ENCODE measurements at regions not wholly inside any gene's neighbourhood (a gene's known extent, or its start where the extent isn't known, plus 50 kb on each side); places are given as distances from the start of the nearest gene placed in this dataset.
"Not testable (repeated sequence)": the region's sequence is repeated elsewhere in the genome, so short reads cannot be mapped to it uniquely, and the experiment has no call there.

- Histone ChIP-seq H3K27ac (no peak overlapping the region), H3K9me3 (no peaks in the 10 kb centered on the region), H3K4me3 (no peak overlapping the region), H3K4me1 (no peaks in the 10 kb centered on the region), H3K36me3 (no peaks in the 10 kb centered on the region), H3K27me3 (no peaks in the 10 kb centered on the region)
- intact Hi-C loops (cut with DNase I), result no loop called here
- no peak for DNase-seq (ENCODE audit: low spot score in 2 of 2)
- TF ChIP-seq CTCF (IDR thresholded peaks at IDR 0.05), result no peak
These were observed 138.3 kb upstream of the SFSWAP start for GRCh38 chr12:131572626-131573025.

DNA sequence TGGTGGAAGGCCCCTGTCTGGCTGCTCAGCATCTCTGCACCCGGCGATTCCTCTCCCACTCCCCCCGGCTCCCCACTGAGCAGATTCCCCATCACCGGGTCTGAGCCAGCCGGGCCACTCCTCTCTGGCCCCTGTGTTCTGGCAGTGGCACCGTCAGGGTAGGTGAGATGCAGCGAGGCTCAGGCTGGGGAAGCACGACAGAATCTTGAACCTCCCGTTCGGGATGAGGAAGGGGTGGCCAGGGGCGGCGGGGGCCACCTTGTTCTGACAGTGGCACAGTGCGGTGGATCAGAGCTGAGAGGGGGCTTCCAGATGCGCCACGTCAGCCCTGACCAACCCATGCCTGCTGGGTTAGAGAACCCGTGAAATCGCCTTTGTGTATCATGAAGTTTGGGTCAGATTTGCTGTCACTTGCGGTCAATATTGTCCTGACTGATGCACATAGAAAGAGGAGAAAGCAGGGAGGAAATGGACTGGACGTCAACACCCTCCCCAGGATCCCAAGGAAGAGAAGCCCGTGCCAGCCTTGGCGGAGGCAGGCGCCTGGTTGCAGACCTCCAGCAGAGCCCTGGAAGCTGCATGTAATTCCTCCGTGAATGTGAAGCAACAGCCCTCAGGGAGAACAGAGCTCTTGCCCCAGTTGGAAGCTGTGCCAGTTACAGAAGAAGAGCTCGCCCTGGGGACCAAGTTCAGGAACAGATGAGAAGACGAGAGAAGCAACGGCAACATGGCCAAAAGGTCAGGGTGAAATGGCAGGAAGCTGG lies 137.1 kb upstream of the SFSWAP start:
- H3K27me3 ChIP-seq, result no peaks in the 10 kb centered on the region
- no peaks in the 10 kb centered on the region for H3K36me3 ChIP-seq
- no peak overlapping the region for H3K27ac ChIP-seq
- intact Hi-C loops (cut with DNase I), result no loop called here
- no peak for DNase-seq (ENCODE audit: low spot score in 2 of 2)
- H3K4me3 ChIP-seq, result no peak overlapping the region
- H3K9me3 ChIP-seq, result no peaks in the 10 kb centered on the region
- TF ChIP-seq CTCF (IDR thresholded peaks at IDR 0.05), result no peak
- no peaks in the 10 kb centered on the region for H3K4me1 ChIP-seq

DNA sequence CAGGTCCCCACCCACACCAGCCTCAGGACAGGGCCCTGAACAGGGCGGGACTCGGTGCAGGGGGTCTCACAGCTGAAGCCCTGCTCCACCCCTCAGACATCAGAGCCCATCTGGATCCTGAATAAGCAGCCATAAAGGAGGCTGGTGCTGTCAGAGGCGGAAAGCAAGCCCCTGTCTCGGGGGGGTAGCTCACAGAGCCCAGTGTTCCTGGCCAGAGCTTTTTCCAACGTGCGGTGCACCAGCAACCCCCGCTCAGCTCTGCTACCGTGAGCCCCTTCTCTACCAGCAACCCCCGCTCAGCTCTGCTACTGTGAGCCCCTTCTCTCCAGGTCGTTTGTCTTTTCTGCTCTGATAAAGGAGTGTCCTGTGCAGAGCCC lies 136.5 kb upstream of the SFSWAP start:
- Histone ChIP-seq H3K4me3 (no peak overlapping the region), H3K27me3 (no peaks in the 10 kb centered on the region), H3K9me3 (no peaks in the 10 kb centered on the region), H3K4me1 (no peaks in the 10 kb centered on the region), H3K27ac (no peak overlapping the region), H3K36me3 (no peaks in the 10 kb centered on the region)
- intact Hi-C loops (cut with DNase I), result no loop called here
- no peak for DNase-seq (ENCODE audit: low spot score in 2 of 2)
- no peak for TF ChIP-seq CTCF (IDR thresholded peaks at IDR 0.05)

DNA sequence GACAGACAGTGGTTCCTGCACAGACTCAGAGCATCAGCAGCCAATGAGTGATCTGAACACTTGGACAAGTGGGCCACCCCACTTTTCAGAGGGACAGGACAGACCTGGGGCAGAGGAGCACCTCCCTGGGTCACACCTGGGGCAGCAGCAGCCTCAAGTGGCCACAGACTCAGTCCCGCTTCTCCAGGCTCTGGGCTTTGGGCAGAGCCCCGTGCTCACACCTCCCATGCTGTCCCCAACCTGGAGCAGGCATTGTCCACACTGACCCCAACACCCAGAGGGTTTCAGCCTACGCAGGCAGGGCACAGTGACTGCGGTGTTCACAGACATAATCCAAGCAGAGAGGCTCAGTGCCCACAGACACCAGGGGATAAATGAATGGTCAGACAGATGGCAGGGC lies 135.5 kb upstream of the SFSWAP start:
- Histone ChIP-seq H3K4me3 (no peak overlapping the region), H3K27ac (no peak overlapping the region), H3K36me3 (no peaks in the 10 kb centered on the region), H3K4me1 (no peaks in the 10 kb centered on the region), H3K27me3 (no peaks in the 10 kb centered on the region), H3K9me3 (no peaks in the 10 kb centered on the region)
- no peak for DNase-seq (ENCODE audit: low spot score in 2 of 2)
- intact Hi-C loops (cut with DNase I), result no loop called here
- TF ChIP-seq CTCF (IDR thresholded peaks at IDR 0.05), result no peak

GRCh38 chr12:131576734-131577133 lies 134.2 kb upstream of the SFSWAP start:
- H3K27ac ChIP-seq; DNase-seq (ENCODE audit: low spot score in 2 of 2); intact Hi-C loops (cut with DNase I); H3K4me1 ChIP-seq; H3K27me3 ChIP-seq; H3K4me3 ChIP-seq; H3K36me3 ChIP-seq; H3K9me3 ChIP-seq: not testable (repeated sequence)

DNA sequence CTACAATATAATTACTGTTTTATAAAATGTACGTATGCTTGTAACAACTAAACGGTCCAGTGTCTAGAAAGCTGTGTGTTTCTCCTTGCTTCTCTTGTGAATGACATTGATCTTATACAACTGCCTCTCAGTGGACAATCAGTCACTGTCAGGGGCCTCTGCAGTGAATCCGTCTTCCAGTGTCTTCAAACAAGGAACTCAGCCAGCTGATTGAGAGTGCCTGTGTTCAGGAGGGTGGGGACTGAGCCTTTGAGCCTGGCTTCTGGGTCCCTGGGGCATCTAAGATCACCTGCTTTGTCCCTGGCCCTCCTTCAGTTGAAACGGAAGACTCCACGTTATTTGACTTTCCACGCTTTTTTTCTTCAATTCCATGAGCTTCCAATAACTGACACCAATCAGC lies 133.1 kb upstream of the SFSWAP start:
- intact Hi-C loops (cut with DNase I), result no loop called here
- no peak for DNase-seq (ENCODE audit: low spot score in 2 of 2)
- Histone ChIP-seq H3K4me3 (no peak overlapping the region), H3K4me1 (no peaks in the 10 kb centered on the region), H3K27ac (no peak overlapping the region), H3K36me3 (no peaks in the 10 kb centered on the region), H3K27me3 (no peaks in the 10 kb centered on the region), H3K9me3 (no peaks in the 10 kb centered on the region)
- no peak for TF ChIP-seq CTCF (IDR thresholded peaks at IDR 0.05)

All from ascending aorta (tissue), 2 donors.